CD14-positive monocyte (primary cell): ENCODE measurements at regions not wholly inside any gene's neighbourhood (a gene's known extent, or its start where the extent isn't known, plus 50 kb on each side); places are given as distances from the start of the nearest gene placed in this dataset.

Experiments
- DNase-seq, 3 donors: peaks; one replicate each; pipeline ENCODE4 v3.0.0-alpha.2; 2011 to 2022
- H2AFZ ChIP-seq: 2 replicates; pipeline ENCODE4 v1.6.0; 2012; ENCODE audit warnings: mild to moderate bottlenecking, low read depth, low read length, inconsistent platforms; ENCODE audit not compliant: insufficient read depth, poor library complexity, severe bottlenecking
- H3K27ac ChIP-seq, 2 donors: 1 replicate in 1 of 2; 2 replicates in 1 of 2; pipeline ENCODE4 v1.5.1; 2012 to 2013; ENCODE audit warnings: low read length in 2 of 2, control low read depth in 1 of 2, inconsistent platforms in 1 of 2, low read depth in 1 of 2, mild to moderate bottlenecking in 1 of 2
- H3K27me3 ChIP-seq, 2 donors: one replicate each; pipeline versions ENCODE4 v1.6.0 to v1.6.1; 2011 to 2013; ENCODE audit warnings: low read length in 2 of 2; ENCODE audit not compliant: control insufficient read depth in 2 of 2, insufficient read depth in 2 of 2
- H3K36me3 ChIP-seq, 2 donors: replicated peaks in 1 of 2; 1 replicate in 1 of 2; 2 replicates in 1 of 2; pipeline versions ENCODE4 v1.5.1 to v1.6.1; 2012 to 2013; ENCODE audit warnings: low read length in 2 of 2, control low read depth in 1 of 2, inconsistent platforms in 1 of 2, mild to moderate bottlenecking in 1 of 2; ENCODE audit not compliant: insufficient read depth in 2 of 2, control insufficient read depth in 1 of 2
- H3K4me1 ChIP-seq, 2 donors: 1 replicate in 1 of 2; 2 replicates in 1 of 2; pipeline versions ENCODE4 v1.5.1 to v1.6.1; 2012 to 2013; ENCODE audit warnings: low read length in 2 of 2, control low read depth in 1 of 2, inconsistent platforms in 1 of 2, mild to moderate bottlenecking in 1 of 2, moderate library complexity in 1 of 2; ENCODE audit not compliant: insufficient read depth in 2 of 2, control insufficient read depth in 1 of 2
- H3K4me2 ChIP-seq: replicated peaks from 2 replicates; pipeline ENCODE3; 2012; ENCODE audit warnings: low read length, moderate library complexity, mild to moderate bottlenecking; ENCODE audit not compliant: poor library complexity, severe bottlenecking; ENCODE audit errors: extremely low read depth
- H3K4me3 ChIP-seq, 3 experiments: fragments of 200-600 bp in 1 of 3; sonication (generic) in 1 of 3; replicated peaks in 1 of 3; 1 replicate in 2 of 3; 2 replicates in 1 of 3; pipeline ENCODE4 v1.5.1; 2011 to 2013; ENCODE audit warnings: low read length in 3 of 3, mild to moderate bottlenecking in 3 of 3, control low read depth in 2 of 3, low read depth in 2 of 3, inconsistent platforms in 1 of 3, moderate library complexity in 1 of 3
- H3K79me2 ChIP-seq: 2 replicates; pipeline ENCODE4 v1.6.0; 2012; ENCODE audit warnings: mild to moderate bottlenecking, control low read depth, inconsistent platforms, low read length, moderate library complexity; ENCODE audit not compliant: insufficient read depth
- H3K9ac ChIP-seq: 2 replicates; pipeline ENCODE4 v1.6.0; 2017; ENCODE audit warnings: low read length, mild to moderate bottlenecking; ENCODE audit not compliant: insufficient read depth, poor library complexity, severe bottlenecking
- H3K9me3 ChIP-seq, 2 donors: replicated peaks in 1 of 2; 1 replicate in 1 of 2; 2 replicates in 1 of 2; pipeline versions ENCODE4 v1.5.1 to v1.6.1; 2012 to 2013; ENCODE audit warnings: low read length in 2 of 2, control low read depth in 1 of 2; ENCODE audit not compliant: control insufficient read depth in 1 of 2, insufficient read depth in 1 of 2
- H4K20me1 ChIP-seq: 2 replicates; pipeline ENCODE4 v1.6.0; 2012; ENCODE audit warnings: mild to moderate bottlenecking, low read length, control low read depth, moderate library complexity; ENCODE audit not compliant: insufficient read depth
- H3K27ac Mint-ChIP-seq, 7 donors: one replicate each; pipeline ENCODE4 v1.8.0; 2020; ENCODE audit warnings: mild to moderate bottlenecking in 7 of 7, mixed read lengths in 7 of 7, moderate library complexity in 6 of 7, inconsistent platforms in 2 of 7
- H3K27me3 Mint-ChIP-seq, 3 donors: one replicate each; pipeline ENCODE4 v1.8.0; 2021 to 2022; ENCODE audit warnings: low read depth in 3 of 3, mild to moderate bottlenecking in 3 of 3, mixed read lengths in 3 of 3, moderate library complexity in 3 of 3, inconsistent platforms in 1 of 3
- H3K36me3 Mint-ChIP-seq, 2 donors: one replicate each; pipeline ENCODE4 v1.8.0; 2020; ENCODE audit warnings: mixed read lengths in 2 of 2, inconsistent platforms in 1 of 2, mild to moderate bottlenecking in 1 of 2
- H3K4me1 Mint-ChIP-seq: one replicate; pipeline ENCODE4 v1.8.0; 2020; ENCODE audit warnings: mild to moderate bottlenecking, mixed read lengths
- H3K4me3 Mint-ChIP-seq, 2 donors: one replicate each; pipeline ENCODE4 v1.8.0; 2020; ENCODE audit warnings: mild to moderate bottlenecking in 2 of 2, mixed read lengths in 2 of 2, moderate library complexity in 1 of 2
- H3K9me3 Mint-ChIP-seq, 7 donors: one replicate each; pipeline ENCODE4 v1.8.0; 2020 to 2022; ENCODE audit warnings: mixed read lengths in 7 of 7, mild to moderate bottlenecking in 6 of 7, moderate library complexity in 6 of 7, inconsistent platforms in 2 of 7
- WGBS: methylation state at CpG from one replicate; pipeline ENCODE4 v1.1.5; 2013; ENCODE audit warnings: missing lambda C conversion rate; ENCODE audit not compliant: insufficient coverage; 5-methylcytosine and 5-hydroxymethylcytosine counted together
- intact Hi-C, 2 donors: fragments of 100-400 bp; cut with micrococcal nuclease; formaldehyde crosslinking; loops; one replicate each; pipeline versions ENCODE4 v1.15.0 to v1.15.1; 2023
- TF ChIP-seq, protein P1 (sequence below): fragments of 200-600 bp; IDR thresholded peaks from one replicate; pipeline ENCODE4 v1.8.0; 2022; ENCODE audit warnings: antibody characterized with exemption, mild to moderate bottlenecking

DNA sequence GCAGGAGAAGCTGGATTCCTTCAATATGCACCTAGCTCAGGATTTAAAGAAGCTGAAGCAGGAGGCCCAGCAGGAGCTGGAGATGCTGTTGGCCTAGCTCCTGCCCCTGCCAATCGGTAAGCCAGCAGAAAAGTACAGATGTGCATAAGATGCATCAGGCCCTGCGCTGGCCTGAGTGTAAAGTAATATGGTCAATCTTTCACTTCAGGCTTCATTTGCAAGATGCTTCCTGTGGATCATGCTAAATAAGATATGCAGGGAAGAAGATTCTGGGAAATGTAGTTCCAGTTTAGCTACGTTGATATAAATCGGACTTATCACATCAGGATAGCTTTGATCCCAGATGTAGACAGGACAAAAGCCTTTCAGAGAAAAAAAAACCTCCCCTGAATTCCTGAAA is 100.3 kb downstream of the GJA1 start:
- no peak for DNase-seq
- Mint-ChIP-seq H3K36me3 (no peaks in the 10 kb centered on the region), H3K4me1 (no peaks in the 10 kb centered on the region), H3K27ac (no peak overlapping the region), H3K27me3 (no peaks in the 10 kb centered on the region), H3K9me3 (peaks cover 0 to 4% (median 2%) of the 10 kb centered on the region in 7 donors), H3K4me3 (no peak overlapping the region)
- Histone ChIP-seq H3K9me3 (no peaks in the 10 kb centered on the region), H3K36me3 (no peaks in the 10 kb centered on the region), H3K79me2 (no peaks in the 10 kb centered on the region), H4K20me1 (no peaks in the 10 kb centered on the region), H3K27ac (no peak overlapping the region), H3K27me3 (no peaks in the 10 kb centered on the region), H2AFZ (no peak overlapping the region), H3K4me1 (no peaks in the 10 kb centered on the region), H3K9ac (no peak overlapping the region), H3K4me2 (no peak overlapping the region), H3K4me3 (no peak overlapping the region)
- WGBS = 92% methylated on average over 1 of the region's 4 CpGs
- intact Hi-C loops = no loop called here
- TF ChIP-seq, protein P1, sequence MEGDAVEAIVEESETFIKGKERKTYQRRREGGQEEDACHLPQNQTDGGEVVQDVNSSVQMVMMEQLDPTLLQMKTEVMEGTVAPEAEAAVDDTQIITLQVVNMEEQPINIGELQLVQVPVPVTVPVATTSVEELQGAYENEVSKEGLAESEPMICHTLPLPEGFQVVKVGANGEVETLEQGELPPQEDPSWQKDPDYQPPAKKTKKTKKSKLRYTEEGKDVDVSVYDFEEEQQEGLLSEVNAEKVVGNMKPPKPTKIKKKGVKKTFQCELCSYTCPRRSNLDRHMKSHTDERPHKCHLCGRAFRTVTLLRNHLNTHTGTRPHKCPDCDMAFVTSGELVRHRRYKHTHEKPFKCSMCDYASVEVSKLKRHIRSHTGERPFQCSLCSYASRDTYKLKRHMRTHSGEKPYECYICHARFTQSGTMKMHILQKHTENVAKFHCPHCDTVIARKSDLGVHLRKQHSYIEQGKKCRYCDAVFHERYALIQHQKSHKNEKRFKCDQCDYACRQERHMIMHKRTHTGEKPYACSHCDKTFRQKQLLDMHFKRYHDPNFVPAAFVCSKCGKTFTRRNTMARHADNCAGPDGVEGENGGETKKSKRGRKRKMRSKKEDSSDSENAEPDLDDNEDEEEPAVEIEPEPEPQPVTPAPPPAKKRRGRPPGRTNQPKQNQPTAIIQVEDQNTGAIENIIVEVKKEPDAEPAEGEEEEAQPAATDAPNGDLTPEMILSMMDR = no peak

DNA sequence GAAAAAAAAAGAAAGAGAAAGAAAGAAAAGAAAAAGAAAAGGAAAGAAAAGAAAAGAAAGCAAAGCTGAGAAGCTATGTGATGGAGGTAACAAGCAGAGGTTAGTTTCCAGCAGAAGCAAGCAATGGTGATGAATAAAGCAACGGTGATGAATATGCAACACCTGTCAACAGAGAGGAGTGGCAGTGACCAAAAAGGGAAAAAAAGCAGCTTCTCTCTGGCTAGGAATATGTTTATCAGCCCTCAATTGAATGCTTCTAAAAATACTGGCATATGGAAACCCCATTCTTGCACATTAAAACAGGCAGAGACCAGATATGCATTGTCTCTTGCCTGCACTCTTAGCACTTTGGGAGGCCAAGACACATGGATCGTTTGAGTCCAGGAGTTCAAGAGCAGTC is 100.9 kb downstream of the GJA1 start:
- TF ChIP-seq, protein P1 = no peak
- H3K36me3 Mint-ChIP-seq = no peaks in the 10 kb centered on the region
- Histone ChIP-seq H3K4me1 (no peaks in the 10 kb centered on the region), H3K27ac (no peak overlapping the region), H3K9ac (no peak overlapping the region), H4K20me1 (no peaks in the 10 kb centered on the region), H3K9me3 (no peaks in the 10 kb centered on the region), H3K79me2 (no peaks in the 10 kb centered on the region), H3K4me2 (no peak overlapping the region), H3K27me3 (no peaks in the 10 kb centered on the region), H3K36me3 (no peaks in the 10 kb centered on the region), H2AFZ (no peak overlapping the region), H3K4me3 (no peak overlapping the region)
- WGBS = no CpG with 5 or more reads among the region's 2 CpGs
- no peak overlapping the region for H3K27ac Mint-ChIP-seq
- peaks cover 0 to 4% (median 2%) of the 10 kb centered on the region in 7 donors for H3K9me3 Mint-ChIP-seq
- intact Hi-C loops = no loop called here
- no peaks in the 10 kb centered on the region for H3K4me1 Mint-ChIP-seq
- DNase-seq = no peak
- no peak overlapping the region for H3K4me3 Mint-ChIP-seq
- no peaks in the 10 kb centered on the region for H3K27me3 Mint-ChIP-seq
